A204.1 (cell line): ENCODE measurements at regions not wholly inside any gene's neighbourhood (a gene's known extent, or its start where the extent isn't known, plus 50 kb on each side); places are given as distances from the start of the nearest gene placed in this dataset.
A peak's percentile ranks its signal among the peaks of the same experiment; 100 is the strongest.
"Not testable (repeated sequence)": the region's sequence is repeated elsewhere in the genome, so short reads cannot be mapped to it uniquely, and the experiment has no call there.

Experiments
- FAIRE-seq: peaks from 2 replicates; lab custom pipeline; 2012; peaks lifted over from hg19 to GRCh38; lab: Jason Lieb, UNC

GRCh38 chr5:29037716-29038115 is 1999.3 kb upstream of the CDH9 start:
- FAIRE-seq: no peak

GRCh38 chr5:29024052-29024451 is 1985.7 kb upstream of the CDH9 start:
- FAIRE-seq: no peak

- FAIRE-seq: no peak
These were observed 1985.2 kb upstream of the CDH9 start for GRCh38 chr5:29023541-29023940.

GRCh38 chr5:29017501-29017900 is 1979.1 kb upstream of the CDH9 start:
- no peak for FAIRE-seq

- FAIRE-seq: no peak
These were observed 1977.7 kb upstream of the CDH9 start for GRCh38 chr5:29016067-29016466.

- FAIRE-seq: no peak
These were observed 1977.1 kb upstream of the CDH9 start for GRCh38 chr5:29015523-29015922.

GRCh38 chr5:29005386-29005785 is 1967.0 kb upstream of the CDH9 start:
- no peak for FAIRE-seq

- FAIRE-seq: no peak
These were observed 1964.1 kb upstream of the CDH9 start for GRCh38 chr5:29002481-29002880.

- FAIRE-seq: no peak
These were observed 1963.3 kb upstream of the CDH9 start for GRCh38 chr5:29001666-29002065.

GRCh38 chr5:28984639-28985038 is 1946.3 kb upstream of the CDH9 start:
- no peak for FAIRE-seq

GRCh38 chr5:28975508-28975907 is 1937.1 kb upstream of the CDH9 start:
- FAIRE-seq: peak; percentile 75

- no peak for FAIRE-seq
These were observed 1929.5 kb upstream of the CDH9 start for GRCh38 chr5:28967848-28968247.

- no peak for FAIRE-seq
These were observed 1923.4 kb upstream of the CDH9 start for GRCh38 chr5:28961816-28962215.

GRCh38 chr5:28958581-28958980 is 1920.2 kb upstream of the CDH9 start:
- FAIRE-seq: no peak

GRCh38 chr5:28957450-28957849 is 1919.1 kb upstream of the CDH9 start:
- FAIRE-seq: no peak

- FAIRE-seq: no peak
These were observed 1915.7 kb upstream of the CDH9 start for GRCh38 chr5:28954074-28954473.

GRCh38 chr5:28947865-28948264 is 1909.5 kb upstream of the CDH9 start:
- no peak for FAIRE-seq

GRCh38 chr5:28945859-28946258 is 1907.5 kb upstream of the CDH9 start:
- no peak for FAIRE-seq

- not testable (repeated sequence) for FAIRE-seq
These were observed 1891.0 kb upstream of the CDH9 start for GRCh38 chr5:28929366-28929765.

- FAIRE-seq: not testable (repeated sequence)
These were observed 1890.0 kb upstream of the CDH9 start for GRCh38 chr5:28928327-28928790.

- FAIRE-seq: no peak
These were observed 1889.4 kb upstream of the CDH9 start for GRCh38 chr5:28927559-28928326.

- FAIRE-seq: no peak
These were observed 1888.0 kb upstream of the CDH9 start for GRCh38 chr5:28926422-28926821.

GRCh38 chr5:28917631-28918030 is 1879.2 kb upstream of the CDH9 start:
- no peak for FAIRE-seq

GRCh38 chr5:28914297-28914696 is 1875.9 kb upstream of the CDH9 start:
- no peak for FAIRE-seq
